Prostate gland (tissue), 2 donors: ENCODE measurements at regions not wholly inside any gene's neighbourhood (a gene's known extent, or its start where the extent isn't known, plus 50 kb on each side); places are given as distances from the start of the nearest gene placed in this dataset.

Source experiments
- DNase-seq: peaks from one replicate; pipeline ENCODE4 v3.0.0-alpha.2; 2019; ENCODE audit warnings: low spot score
- H3K27ac ChIP-seq, 2 donors: fragments of 200-600 bp; sonication (generic); 2 replicates each; pipeline ENCODE4 v1.5.1; 2017 to 2019
- H3K27me3 ChIP-seq: fragments of 200-600 bp; sonication (generic); replicated peaks from 2 replicates; pipeline ENCODE4 v1.5.1; 2019; ENCODE audit not compliant: insufficient read depth
- H3K36me3 ChIP-seq, 2 donors: fragments of 200-600 bp; sonication (generic); 1 replicate in 1 of 2; 2 replicates in 1 of 2; pipeline versions ENCODE4 v1.5.1 to v1.8.1; 2017 to 2019
- H3K4me1 ChIP-seq: fragments of 200-600 bp; sonication (generic); replicated peaks from 2 replicates; pipeline ENCODE4 v1.5.1; 2019
- H3K4me3 ChIP-seq, 2 donors: fragments of 200-600 bp; sonication (generic); 2 replicates each; pipeline ENCODE4 v1.5.1; 2017 to 2019
- H3K9me3 ChIP-seq: fragments of 200-600 bp; sonication (generic); 2 replicates; pipeline ENCODE4 v1.5.1; 2017
- CTCF ChIP-seq, 4 experiments: fragments of 200-600 bp in 2 of 4; fragments of 450-650 bp in 2 of 4; sonication (generic) in 2 of 4; IDR thresholded peaks; 1 replicate in 3 of 4; 2 replicates in 1 of 4; pipeline ENCODE4 v1.5.1; 2016 to 2019; ENCODE audit warnings: antibody characterized with exemption in 4 of 4, mild to moderate bottlenecking in 2 of 4, moderate library complexity in 2 of 4
- POLR2A ChIP-seq: fragments of 450-650 bp; IDR thresholded peaks from one replicate; pipeline ENCODE4 v1.6.1; 2016; ENCODE audit warnings: antibody characterized with exemption, mild to moderate bottlenecking
- POLR2AphosphoS5 ChIP-seq: sonication (generic); formaldehyde crosslinking; IDR thresholded peaks from one replicate; pipeline ENCODE4 v1.6.1; 2017; ENCODE audit warnings: antibody characterized with exemption
- WGBS: methylation state at CpG from one replicate; pipeline ENCODE4 v1.1.5; 2018; 5-methylcytosine and 5-hydroxymethylcytosine counted together
- intact Hi-C: fragments of 100-400 bp; cut with DNase I; formaldehyde crosslinking; loops from one replicate; pipeline ENCODE4 v1.14.2; 2022

- Histone ChIP-seq H3K27me3 (no peaks in the 10 kb centered on the region), H3K4me1 (no peaks in the 10 kb centered on the region), H3K27ac (no peak overlapping the region), H3K36me3 (no peaks in the 10 kb centered on the region), H3K9me3 (no peaks in the 10 kb centered on the region), H3K4me3 (no peak overlapping the region)
- WGBS = 22% methylated on average over 3 of the region's 3 CpGs
- no peak for DNase-seq
- TF ChIP-seq POLR2A (no peak), CTCF (IDR thresholded peaks at IDR 0.05) (no peak), POLR2AphosphoS5 (no peak)
- intact Hi-C loops = no loop called here
Observed at GRCh38 chr18:71442731-71443141, 1101.4 kb downstream of the CBLN2 start.

GRCh38 chr18:71441156-71441555 is 1103.0 kb downstream of the CBLN2 start:
- Histone ChIP-seq H3K4me3 (no peak overlapping the region), H3K36me3 (no peaks in the 10 kb centered on the region), H3K4me1 (no peaks in the 10 kb centered on the region), H3K27ac (no peak overlapping the region), H3K9me3 (no peaks in the 10 kb centered on the region), H3K27me3 (no peaks in the 10 kb centered on the region)
- no peak for TF ChIP-seq POLR2A
- no peak for TF ChIP-seq CTCF (IDR thresholded peaks at IDR 0.05)
- no peak for TF ChIP-seq POLR2AphosphoS5
- 46% methylated on average over 4 of the region's 4 CpGs for WGBS
- intact Hi-C loops = no loop called here
- no peak for DNase-seq

- no peak overlapping the region for H3K27ac ChIP-seq
- intact Hi-C loops = no loop called here
- H3K4me3 ChIP-seq = no peak overlapping the region
- no peaks in the 10 kb centered on the region for H3K4me1 ChIP-seq
- WGBS = 79% methylated on average over 2 of the region's 2 CpGs
- no peaks in the 10 kb centered on the region for H3K9me3 ChIP-seq
- H3K27me3 ChIP-seq = no peaks in the 10 kb centered on the region
- no peaks in the 10 kb centered on the region for H3K36me3 ChIP-seq
- DNase-seq = no peak
- TF ChIP-seq POLR2A = no peak
- TF ChIP-seq CTCF (IDR thresholded peaks at IDR 0.05) = no peak
- TF ChIP-seq POLR2AphosphoS5 = no peak
Observed at GRCh38 chr18:71437511-71437910, 1106.6 kb downstream of the CBLN2 start.

- DNase-seq = no peak
- intact Hi-C loops = no loop called here
- 82% methylated on average over 2 of the region's 2 CpGs for WGBS
- no peaks in the 10 kb centered on the region for H3K27me3 ChIP-seq
- H3K4me1 ChIP-seq = no peaks in the 10 kb centered on the region
- H3K9me3 ChIP-seq = no peaks in the 10 kb centered on the region
- H3K4me3 ChIP-seq = no peak overlapping the region
- H3K36me3 ChIP-seq = no peaks in the 10 kb centered on the region
- H3K27ac ChIP-seq = no peak overlapping the region
- TF ChIP-seq CTCF (IDR thresholded peaks at IDR 0.05) (no peak), POLR2AphosphoS5 (no peak), POLR2A (no peak)
Observed at GRCh38 chr18:71433373-71433772, 1110.8 kb downstream of the CBLN2 start.

- Histone ChIP-seq H3K4me3 (no peak overlapping the region), H3K4me1 (no peaks in the 10 kb centered on the region), H3K27me3 (no peaks in the 10 kb centered on the region), H3K27ac (no peak overlapping the region), H3K9me3 (no peaks in the 10 kb centered on the region), H3K36me3 (no peaks in the 10 kb centered on the region)
- no peak for DNase-seq
- intact Hi-C loops = no loop called here
- no peak for TF ChIP-seq CTCF (IDR thresholded peaks at IDR 0.05)
Observed at GRCh38 chr18:71431689-71432088, 1112.5 kb downstream of the CBLN2 start.
